ENCODE measurements at regions not wholly inside any gene's neighbourhood (a gene's known extent, or its start where the extent isn't known, plus 50 kb on each side); places are given as distances from the start of the nearest gene placed in this dataset.
A peak's percentile ranks its signal among the peaks of the same experiment; 100 is the strongest.

- peak; percentile 64 for DNase-seq (ENCODE audit: low read depth)
- H3K4me3 ChIP-seq (ENCODE audit: low read length): no peak overlapping the region
- TF ChIP-seq CTCF (IDR thresholded peaks at IDR 0.05; ENCODE audit: insufficient read depth, low read depth, low read length, missing control alignments): no peak
Measured at GRCh38 chr4:186342582-186342981, 76.6 kb downstream of the F11 start.

GRCh38 chr4:186341655-186342054, 75.7 kb downstream of the F11 start:
- no peak for TF ChIP-seq CTCF (IDR thresholded peaks at IDR 0.05; ENCODE audit: insufficient read depth, low read depth, low read length, missing control alignments)
- no peak overlapping the region for H3K4me3 ChIP-seq (ENCODE audit: low read length)
- no peak for DNase-seq (ENCODE audit: low read depth)
